Epithelial cell of proximal tubule (primary cell): ENCODE measurements at regions not wholly inside any gene's neighbourhood (a gene's known extent, or its start where the extent isn't known, plus 50 kb on each side); places are given as distances from the start of the nearest gene placed in this dataset.
A peak's percentile ranks its signal among the peaks of the same experiment; 100 is the strongest.
"Not testable (repeated sequence)": the region's sequence is repeated elsewhere in the genome, so short reads cannot be mapped to it uniquely, and the experiment has no call there.

ENCODE experiments used
- DNase-seq: peaks from one replicate; pipeline ENCODE4 v3.0.0-alpha.2; 2011; ENCODE audit warnings: low read depth
- H3K4me3 ChIP-seq: 2 replicates; pipeline ENCODE4 v1.5.1; 2011; ENCODE audit warnings: low read depth, mild to moderate bottlenecking, low read length
- CTCF ChIP-seq: conservative IDR thresholded peaks from 2 replicates; pipeline ENCODE4 v1.5.1; 2012; ENCODE audit warnings: low read depth, mild to moderate bottlenecking, low read length

GRCh38 chr4:134636338-134637051 is 434.9 kb upstream of the PABPC4L start:
- H3K4me3 ChIP-seq: no peak overlapping the region
- no peak for DNase-seq
- no peak for TF ChIP-seq CTCF

- no peak for TF ChIP-seq CTCF
- no peak overlapping the region for H3K4me3 ChIP-seq
- DNase-seq: no peak
Measured at GRCh38 chr4:134634301-134634700, 432.7 kb upstream of the PABPC4L start.

- TF ChIP-seq CTCF: no peak
- DNase-seq: no peak
- H3K4me3 ChIP-seq: no peak overlapping the region
Measured at GRCh38 chr4:134632056-134632455, 430.5 kb upstream of the PABPC4L start.

- TF ChIP-seq CTCF: no peak
- H3K4me3 ChIP-seq: peak overlapping the region; percentile 28
- no peak for DNase-seq
Measured at GRCh38 chr4:134628066-134628465, 426.5 kb upstream of the PABPC4L start.

GRCh38 chr4:134627366-134627765 is 425.8 kb upstream of the PABPC4L start:
- peak overlapping the region; percentile 28 for H3K4me3 ChIP-seq
- no peak for DNase-seq
- no peak for TF ChIP-seq CTCF

- TF ChIP-seq CTCF: no peak
- DNase-seq: no peak
- H3K4me3 ChIP-seq: no peak overlapping the region
Measured at GRCh38 chr4:134624365-134624764, 422.8 kb upstream of the PABPC4L start.

GRCh38 chr4:134622626-134623575 is 421.3 kb upstream of the PABPC4L start:
- not testable (repeated sequence) for H3K4me3 ChIP-seq
- DNase-seq: peak; percentile 51
